Testis (tissue), 2 donors: ENCODE measurements at regions not wholly inside any gene's neighbourhood (a gene's known extent, or its start where the extent isn't known, plus 50 kb on each side); places are given as distances from the start of the nearest gene placed in this dataset.

Experiments used
- POLR2A ChIP-seq: fragments of 450-650 bp; IDR thresholded peaks from one replicate; pipeline ENCODE4 v1.6.1; 2017; ENCODE audit warnings: antibody characterized with exemption, mild to moderate bottlenecking, moderate library complexity
- TF ChIP-seq, protein P1 (sequence below), 3 experiments: fragments of 450-650 bp in 2 of 3; fragments of 200-600 bp in 1 of 3; sonication (generic) in 1 of 3; IDR thresholded peaks; one replicate each; pipeline ENCODE4 v1.5.1; 2016 to 2019; ENCODE audit warnings: antibody characterized with exemption in 3 of 3, mild to moderate bottlenecking in 2 of 3, moderate library complexity in 1 of 3

DNA sequence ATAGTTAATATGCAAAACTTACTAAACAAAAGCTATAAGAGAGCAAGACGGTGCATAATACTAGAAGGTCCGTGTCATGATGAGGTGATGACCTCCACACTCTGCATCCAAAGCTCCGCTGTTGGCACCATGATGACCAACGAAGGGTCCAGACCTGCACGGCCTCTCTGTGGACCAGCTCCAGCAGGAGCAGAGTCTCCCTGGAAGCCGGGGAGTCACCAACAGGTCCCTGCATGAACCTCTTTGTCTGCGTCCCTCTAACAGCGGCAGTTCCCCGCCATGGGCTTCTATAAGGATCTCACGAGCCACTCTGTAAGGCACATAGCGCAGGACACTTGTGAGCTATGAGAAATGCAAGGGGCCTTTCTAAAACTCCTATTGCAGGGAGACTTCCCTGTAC is 517.3 kb downstream of the BRD1 start:
- TF ChIP-seq POLR2A, result no peak
- TF ChIP-seq, protein P1, sequence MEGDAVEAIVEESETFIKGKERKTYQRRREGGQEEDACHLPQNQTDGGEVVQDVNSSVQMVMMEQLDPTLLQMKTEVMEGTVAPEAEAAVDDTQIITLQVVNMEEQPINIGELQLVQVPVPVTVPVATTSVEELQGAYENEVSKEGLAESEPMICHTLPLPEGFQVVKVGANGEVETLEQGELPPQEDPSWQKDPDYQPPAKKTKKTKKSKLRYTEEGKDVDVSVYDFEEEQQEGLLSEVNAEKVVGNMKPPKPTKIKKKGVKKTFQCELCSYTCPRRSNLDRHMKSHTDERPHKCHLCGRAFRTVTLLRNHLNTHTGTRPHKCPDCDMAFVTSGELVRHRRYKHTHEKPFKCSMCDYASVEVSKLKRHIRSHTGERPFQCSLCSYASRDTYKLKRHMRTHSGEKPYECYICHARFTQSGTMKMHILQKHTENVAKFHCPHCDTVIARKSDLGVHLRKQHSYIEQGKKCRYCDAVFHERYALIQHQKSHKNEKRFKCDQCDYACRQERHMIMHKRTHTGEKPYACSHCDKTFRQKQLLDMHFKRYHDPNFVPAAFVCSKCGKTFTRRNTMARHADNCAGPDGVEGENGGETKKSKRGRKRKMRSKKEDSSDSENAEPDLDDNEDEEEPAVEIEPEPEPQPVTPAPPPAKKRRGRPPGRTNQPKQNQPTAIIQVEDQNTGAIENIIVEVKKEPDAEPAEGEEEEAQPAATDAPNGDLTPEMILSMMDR (IDR thresholded peaks at IDR 0.05), result no peak
